ENCODE measurements at regions not wholly inside any gene's neighbourhood (a gene's known extent, or its start where the extent isn't known, plus 50 kb on each side); places are given as distances from the start of the nearest gene placed in this dataset.

- TF ChIP-seq EZH2 (IDR thresholded peaks at IDR 0.05; ENCODE audit: borderline replicate concordance, insufficient read depth, low read length, poor library complexity, severe bottlenecking), result no peak
- TF ChIP-seq CTCF (IDR thresholded peaks at IDR 0.05; ENCODE audit: poor library complexity, severe bottlenecking), result no peak
- no peak for TF ChIP-seq POLR2AphosphoS5 (IDR thresholded peaks at IDR 0.05)
- no peak for TF ChIP-seq MXI1 (conservative IDR thresholded peaks at IDR 0.05; ENCODE audit: poor library complexity, severe bottlenecking)
- no peak for TF ChIP-seq REST (IDR thresholded peaks at IDR 0.05; ENCODE audit: borderline replicate concordance)
- TF ChIP-seq EP300 (conservative IDR thresholded peaks at IDR 0.05; ENCODE audit: poor library complexity, severe bottlenecking), result no peak
- TF ChIP-seq TAF1 (IDR thresholded peaks at IDR 0.05; ENCODE audit: low read depth), result no peak
- no peak for TF ChIP-seq RAD21 (conservative IDR thresholded peaks at IDR 0.05)
Observed at GRCh38 chr3:177569875-177570657, 372.8 kb upstream of the TBL1XR1 start.

Data from neural cell (in vitro differentiated cells).